GM12865 (cell line): ENCODE measurements at regions not wholly inside any gene's neighbourhood (a gene's known extent, or its start where the extent isn't known, plus 50 kb on each side); places are given as distances from the start of the nearest gene placed in this dataset.
"Not testable (repeated sequence)": the region's sequence is repeated elsewhere in the genome, so short reads cannot be mapped to it uniquely, and the experiment has no call there.

Experiments
- DNase-seq: peaks from one replicate; pipeline ENCODE4 v3.0.0; 2010; ENCODE audit warnings: low read depth
- H3K4me3 ChIP-seq: 2 replicates; pipeline ENCODE4 v1.5.1; 2011; ENCODE audit warnings: mild to moderate bottlenecking, low read depth, low read length, control low read depth
- TF ChIP-seq, protein P1 (sequence below): IDR thresholded peaks from 2 replicates; pipeline ENCODE4 v1.5.1; 2011; ENCODE audit warnings: low read length, control low read depth, low read depth, inconsistent platforms; ENCODE audit not compliant: insufficient read depth; ENCODE audit errors: missing control alignments

DNA sequence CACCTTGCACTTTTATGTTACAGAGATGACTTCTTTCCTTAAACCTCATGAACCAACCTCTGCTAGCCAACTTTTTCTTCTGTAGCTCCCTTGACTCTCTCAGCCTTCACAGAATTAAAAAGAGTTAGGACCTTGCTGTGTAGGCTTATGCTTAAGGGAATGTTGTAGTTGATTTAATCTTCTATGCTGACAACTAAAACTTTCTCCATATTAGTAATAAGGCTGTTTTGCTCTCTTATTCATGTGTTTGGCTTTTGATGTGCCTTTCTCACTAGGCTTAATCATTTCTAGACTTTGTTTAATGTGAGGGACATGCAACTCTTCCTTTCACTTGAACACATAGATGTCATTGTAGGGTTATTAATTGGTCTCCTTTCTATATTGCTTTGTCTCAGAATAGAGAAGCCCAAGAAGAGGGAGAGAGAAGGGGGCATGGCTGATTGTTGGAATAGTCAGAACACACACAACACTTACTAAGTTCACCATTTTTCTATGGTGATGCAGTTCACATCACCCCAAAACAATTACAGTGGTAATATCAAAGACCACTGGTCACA, 509.5 kb downstream of the UQCRFS1 start:
- DNase-seq = no peak
- H3K4me3 ChIP-seq = no peak overlapping the region
- TF ChIP-seq, protein P1, sequence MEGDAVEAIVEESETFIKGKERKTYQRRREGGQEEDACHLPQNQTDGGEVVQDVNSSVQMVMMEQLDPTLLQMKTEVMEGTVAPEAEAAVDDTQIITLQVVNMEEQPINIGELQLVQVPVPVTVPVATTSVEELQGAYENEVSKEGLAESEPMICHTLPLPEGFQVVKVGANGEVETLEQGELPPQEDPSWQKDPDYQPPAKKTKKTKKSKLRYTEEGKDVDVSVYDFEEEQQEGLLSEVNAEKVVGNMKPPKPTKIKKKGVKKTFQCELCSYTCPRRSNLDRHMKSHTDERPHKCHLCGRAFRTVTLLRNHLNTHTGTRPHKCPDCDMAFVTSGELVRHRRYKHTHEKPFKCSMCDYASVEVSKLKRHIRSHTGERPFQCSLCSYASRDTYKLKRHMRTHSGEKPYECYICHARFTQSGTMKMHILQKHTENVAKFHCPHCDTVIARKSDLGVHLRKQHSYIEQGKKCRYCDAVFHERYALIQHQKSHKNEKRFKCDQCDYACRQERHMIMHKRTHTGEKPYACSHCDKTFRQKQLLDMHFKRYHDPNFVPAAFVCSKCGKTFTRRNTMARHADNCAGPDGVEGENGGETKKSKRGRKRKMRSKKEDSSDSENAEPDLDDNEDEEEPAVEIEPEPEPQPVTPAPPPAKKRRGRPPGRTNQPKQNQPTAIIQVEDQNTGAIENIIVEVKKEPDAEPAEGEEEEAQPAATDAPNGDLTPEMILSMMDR = no peak

DNA sequence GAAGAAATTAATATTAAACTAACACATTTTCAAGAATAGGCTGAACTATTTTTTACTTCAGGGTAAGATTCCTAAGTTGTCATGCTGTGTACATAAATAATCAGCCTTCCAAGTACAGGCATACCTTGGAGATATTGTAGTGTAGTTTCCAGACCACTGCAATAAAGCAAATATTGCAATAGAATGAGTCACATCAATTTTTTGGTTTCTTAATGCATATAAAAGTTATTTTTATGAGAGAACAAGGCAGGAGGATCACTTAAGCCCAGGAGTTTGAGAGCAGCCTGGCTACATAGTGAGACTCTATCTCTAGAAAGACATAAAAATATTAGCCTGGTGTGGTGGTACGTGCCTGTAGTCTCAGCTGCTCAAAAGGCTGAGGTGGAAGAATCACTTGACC, 511.5 kb downstream of the UQCRFS1 start:
- no peak for DNase-seq
- no peak overlapping the region for H3K4me3 ChIP-seq
- TF ChIP-seq, protein P1 = no peak

DNA sequence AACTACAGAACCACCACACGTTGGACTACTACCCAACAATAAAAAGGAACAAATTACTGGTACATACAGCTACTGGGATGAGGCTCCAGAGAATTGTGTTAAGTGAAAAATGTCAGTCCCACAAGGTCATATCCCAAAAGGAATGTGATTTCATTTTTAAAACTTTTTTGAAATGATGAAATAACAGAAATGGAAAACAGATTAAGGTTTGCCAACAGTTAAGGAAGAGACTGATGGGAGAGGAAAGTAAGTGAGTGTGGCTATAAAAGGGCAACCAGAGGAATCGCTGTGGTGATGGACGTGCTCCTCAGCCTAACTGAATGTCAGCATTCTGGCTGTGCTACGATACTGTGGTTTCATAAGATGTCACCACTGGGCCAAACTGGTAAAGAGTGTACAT, 512.8 kb downstream of the UQCRFS1 start:
- TF ChIP-seq, protein P1 = no peak
- H3K4me3 ChIP-seq = no peak overlapping the region
- DNase-seq = no peak

DNA sequence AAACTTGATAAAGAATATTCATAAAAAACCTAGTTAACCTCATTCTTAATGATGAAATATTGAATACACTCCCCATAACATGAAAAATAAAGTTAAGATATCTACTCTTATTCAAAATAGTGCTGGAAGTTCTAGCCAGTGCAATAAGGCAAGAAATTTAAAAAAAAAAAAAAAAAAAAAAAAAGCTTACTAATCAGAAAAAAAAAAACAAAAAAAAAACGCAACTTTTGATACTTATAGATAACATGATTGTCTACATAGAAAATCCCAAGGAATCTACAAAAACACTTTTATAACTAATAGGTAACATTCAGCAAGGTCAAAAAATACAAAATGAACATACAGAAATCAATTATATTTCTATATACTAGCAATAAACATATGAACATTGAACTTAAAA, 515.6 kb downstream of the UQCRFS1 start:
- no peak overlapping the region for H3K4me3 ChIP-seq
- no peak for DNase-seq
- TF ChIP-seq, protein P1 = no peak

DNA sequence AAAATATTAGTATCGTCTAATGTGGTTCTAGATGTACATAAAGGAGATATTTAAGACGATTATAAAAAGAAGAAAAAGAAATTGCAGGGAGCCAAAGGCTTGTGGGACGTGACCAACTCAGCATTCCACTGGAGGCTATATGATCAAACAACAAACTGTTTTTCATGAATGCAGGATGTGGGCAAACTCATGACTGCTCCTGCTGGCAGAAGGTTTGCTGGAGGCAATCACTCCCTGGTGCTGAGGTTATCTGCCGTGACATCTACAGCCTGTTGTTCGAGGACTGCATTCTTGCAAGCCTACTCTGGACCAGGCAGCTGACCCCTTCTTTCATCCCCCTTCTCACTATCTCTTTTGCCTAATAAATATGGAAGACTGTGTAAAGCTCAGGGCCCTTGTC, 518.1 kb downstream of the UQCRFS1 start:
- DNase-seq = no peak
- no peak overlapping the region for H3K4me3 ChIP-seq
- TF ChIP-seq, protein P1 = no peak

DNA sequence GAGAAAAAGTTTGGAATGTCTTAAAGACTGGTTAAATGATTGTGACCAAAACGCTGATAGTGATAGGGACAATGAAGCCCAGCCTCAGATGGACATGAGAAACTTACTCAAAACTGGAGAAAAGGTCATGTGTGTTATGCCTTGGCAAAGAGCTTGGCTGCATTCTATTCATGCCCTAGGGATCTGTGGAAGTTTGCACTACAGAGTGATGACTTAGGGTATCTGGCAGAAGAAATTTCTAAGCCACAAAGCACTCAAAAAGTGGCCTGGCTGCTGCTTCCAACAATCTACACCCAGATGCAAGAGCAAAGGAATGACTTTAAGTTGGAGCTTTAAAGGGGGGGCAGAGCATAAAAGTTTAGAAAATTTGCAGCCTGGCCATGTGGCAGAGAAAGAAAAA, 521.3 kb downstream of the UQCRFS1 start:
- DNase-seq = no peak
- TF ChIP-seq, protein P1 = no peak
- H3K4me3 ChIP-seq = no peak overlapping the region

DNA sequence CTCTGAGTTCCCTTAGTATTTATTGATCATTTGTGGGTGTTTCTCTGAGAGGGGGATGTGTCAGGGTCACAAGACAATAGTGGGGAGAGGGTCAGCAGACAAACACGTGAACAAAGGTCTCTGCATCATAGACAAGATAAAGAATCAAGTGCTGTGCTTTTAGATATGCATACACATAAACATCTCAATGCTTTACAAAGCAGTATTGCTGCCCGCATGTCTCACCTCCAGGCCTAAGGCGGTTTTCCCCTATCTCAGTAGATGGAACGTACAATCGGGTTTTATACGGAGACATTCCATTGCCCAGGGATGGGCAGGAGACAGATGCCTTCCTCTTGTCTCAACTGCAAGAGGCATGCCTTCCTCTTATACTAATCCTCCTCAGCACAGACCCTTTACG, 523.5 kb downstream of the UQCRFS1 start:
- not testable (repeated sequence) for DNase-seq, H3K4me3 ChIP-seq
